GM23338 (cell line): ENCODE measurements at regions not wholly inside any gene's neighbourhood (a gene's known extent, or its start where the extent isn't known, plus 50 kb on each side); places are given as distances from the start of the nearest gene placed in this dataset.

Experiments
- ATAC-seq: fragments of 200-7000 bp; cut with Tn5 transposase; 3 replicates; pipeline ENCODE4 v1.9.1; 2020
- DNase-seq: peaks from one replicate; pipeline ENCODE4 v3.0.0-alpha.2; 2015; ENCODE audit warnings: low spot score
- H2AFZ ChIP-seq: fragments of 200-600 bp; sonication (generic); 2 replicates; pipeline ENCODE4 v1.8.0; 2016; ENCODE audit warnings: antibody characterized with exemption, mild to moderate bottlenecking, moderate library complexity
- H3F3A ChIP-seq: fragments of 200-600 bp; sonication (generic); replicated peaks from 2 replicates; pipeline ENCODE4 v1.8.0; 2017; ENCODE audit warnings: antibody characterized with exemption, mixed run types, low read depth
- H3K27ac ChIP-seq: fragments of 200-600 bp; sonication (generic); 2 replicates; pipeline ENCODE4 v1.6.1; 2016; ENCODE audit warnings: low read depth
- H3K27me3 ChIP-seq: fragments of 200-600 bp; sonication (generic); 2 replicates; pipeline ENCODE4 v1.8.0; 2016; ENCODE audit warnings: mild to moderate bottlenecking, mixed run types, moderate library complexity; ENCODE audit not compliant: insufficient read depth
- H3K36me3 ChIP-seq: fragments of 200-600 bp; sonication (generic); 2 replicates; pipeline ENCODE4 v1.8.0; 2016; ENCODE audit warnings: mild to moderate bottlenecking; ENCODE audit not compliant: insufficient read depth
- H3K4me1 ChIP-seq: fragments of 200-600 bp; sonication (generic); 2 replicates; pipeline ENCODE4 v1.8.0; 2016; ENCODE audit warnings: mild to moderate bottlenecking, moderate library complexity; ENCODE audit not compliant: insufficient read depth
- H3K4me2 ChIP-seq: fragments of 200-600 bp; sonication (generic); 2 replicates; pipeline ENCODE4 v1.7.1; 2017; ENCODE audit warnings: mixed run types
- H3K4me3 ChIP-seq: fragments of 200-600 bp; sonication (generic); 2 replicates; pipeline ENCODE4 v1.6.1; 2016; ENCODE audit warnings: mixed run types
- H3K79me2 ChIP-seq: fragments of 200-600 bp; sonication (generic); replicated peaks from 2 replicates; pipeline ENCODE4 v1.8.0; 2017; ENCODE audit warnings: mild to moderate bottlenecking; ENCODE audit not compliant: insufficient read depth
- H3K9me2 ChIP-seq: fragments of 200-600 bp; sonication (generic); 2 replicates; pipeline ENCODE4 v1.8.0; 2017; ENCODE audit not compliant: insufficient read depth
- H4K20me1 ChIP-seq: fragments of 200-600 bp; sonication (generic); replicated peaks from 2 replicates; pipeline ENCODE4 v1.8.0; 2017; ENCODE audit warnings: mild to moderate bottlenecking; ENCODE audit not compliant: insufficient read depth
- H3K27ac Mint-ChIP-seq: 2 replicates; pipeline ENCODE4 v1.8.0; 2020; ENCODE audit warnings: inconsistent platforms, mild to moderate bottlenecking, moderate library complexity, mixed read lengths
- H3K27me3 Mint-ChIP-seq: 3 replicates; pipeline ENCODE4 v1.8.0; 2022; ENCODE audit warnings: low read depth, mild to moderate bottlenecking, moderate library complexity, mixed read lengths, inconsistent platforms; ENCODE audit not compliant: insufficient read depth, poor library complexity
- H3K36me3 Mint-ChIP-seq: 3 replicates; pipeline ENCODE4 v1.8.0; 2021; ENCODE audit warnings: low read depth, mild to moderate bottlenecking, inconsistent platforms, moderate library complexity, mixed read lengths
- H3K4me1 Mint-ChIP-seq: 3 replicates; pipeline ENCODE4 v1.8.0; 2020; ENCODE audit warnings: mild to moderate bottlenecking, inconsistent platforms, mixed read lengths
- H3K4me3 Mint-ChIP-seq: 3 replicates; pipeline ENCODE4 v1.8.0; 2021; ENCODE audit warnings: moderate library complexity, mild to moderate bottlenecking, inconsistent platforms, mixed read lengths
- H3K9me3 Mint-ChIP-seq: 3 replicates; pipeline ENCODE4 v1.8.0; 2020; ENCODE audit warnings: moderate library complexity, mild to moderate bottlenecking, inconsistent platforms, mixed read lengths
- CTCF ChIP-seq, 2 experiments: fragments of 200-600 bp in 1 of 2; sonication (generic) in 1 of 2; conservative IDR thresholded peaks; 2 replicates each; pipeline versions ENCODE4 v1.5.1 to v1.6.1; 2016 to 2017; ENCODE audit warnings: antibody characterized with exemption in 2 of 2, low read depth in 2 of 2, mild to moderate bottlenecking in 2 of 2, moderate library complexity in 1 of 2
- EZH2 ChIP-seq: fragments of 200-600 bp; sonication (generic); IDR thresholded peaks from one replicate; pipeline ENCODE4 v1.8.0; 2017; ENCODE audit warnings: antibody characterized with exemption, mild to moderate bottlenecking, low read depth; ENCODE audit not compliant: unreplicated experiment
- EZH2phosphoT487 ChIP-seq: fragments of 200-600 bp; sonication (generic); IDR thresholded peaks from one replicate; pipeline ENCODE4 v1.8.1; 2018; ENCODE audit warnings: antibody characterized with exemption; ENCODE audit not compliant: unreplicated experiment
- JUNB ChIP-seq: IDR thresholded peaks from one replicate; pipeline ENCODE4 v1.6.1; 2016; ENCODE audit warnings: antibody characterized with exemption; ENCODE audit not compliant: unreplicated experiment
- POLR2AphosphoS5 ChIP-seq: IDR thresholded peaks from 2 replicates; pipeline ENCODE4 v1.6.1; 2016; ENCODE audit warnings: antibody characterized with exemption, low read depth
- REST ChIP-seq: IDR thresholded peaks from one replicate; pipeline ENCODE4 v1.6.1; 2018; ENCODE audit warnings: antibody characterized with exemption; ENCODE audit not compliant: unreplicated experiment
- ZNF114 ChIP-seq: fragments of 250-450 bp; sonication (Bioruptor Pico); IDR thresholded peaks from 2 replicates; pipeline ENCODE4 v1.5.0; 2020; ENCODE audit warnings: mild to moderate bottlenecking, moderate library complexity
- ZNF331 ChIP-seq: fragments of 250-450 bp; sonication (Bioruptor Pico); IDR thresholded peaks from 2 replicates; pipeline ENCODE4 v1.5.0; 2020; ENCODE audit warnings: low read depth, mild to moderate bottlenecking, moderate library complexity
- ZNF462 ChIP-seq: fragments of 250-450 bp; sonication (Bioruptor Pico); IDR thresholded peaks from 2 replicates; pipeline ENCODE4 v1.5.0; 2020; ENCODE audit warnings: mild to moderate bottlenecking, moderate library complexity

DNA sequence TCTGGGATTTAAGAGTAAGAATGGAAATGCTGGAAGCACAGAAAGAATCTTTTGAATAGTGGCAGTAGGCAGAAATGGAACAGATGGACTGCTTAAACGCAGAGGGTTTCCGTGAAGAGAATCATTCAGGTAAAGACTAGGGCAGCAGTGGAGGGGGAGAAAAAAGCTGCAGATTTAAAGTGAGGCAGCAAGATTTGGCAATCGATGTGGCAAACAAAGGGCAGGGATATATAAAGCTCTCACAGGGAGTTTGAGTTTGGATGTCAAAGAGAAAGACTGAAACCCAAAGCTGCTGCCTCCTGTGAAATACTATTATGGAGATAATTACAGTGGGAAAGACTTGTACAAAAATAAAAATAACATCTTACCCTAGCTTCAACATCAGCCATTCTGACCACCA, 384.0 kb downstream of the CENPC start (continued):
- no peak for TF ChIP-seq REST
- no peak for TF ChIP-seq ZNF114
- no peak for TF ChIP-seq CTCF (conservative IDR thresholded peaks at IDR 0.05; ENCODE audit: low read depth in 2 of 2)
- TF ChIP-seq POLR2AphosphoS5, result no peak

DNA sequence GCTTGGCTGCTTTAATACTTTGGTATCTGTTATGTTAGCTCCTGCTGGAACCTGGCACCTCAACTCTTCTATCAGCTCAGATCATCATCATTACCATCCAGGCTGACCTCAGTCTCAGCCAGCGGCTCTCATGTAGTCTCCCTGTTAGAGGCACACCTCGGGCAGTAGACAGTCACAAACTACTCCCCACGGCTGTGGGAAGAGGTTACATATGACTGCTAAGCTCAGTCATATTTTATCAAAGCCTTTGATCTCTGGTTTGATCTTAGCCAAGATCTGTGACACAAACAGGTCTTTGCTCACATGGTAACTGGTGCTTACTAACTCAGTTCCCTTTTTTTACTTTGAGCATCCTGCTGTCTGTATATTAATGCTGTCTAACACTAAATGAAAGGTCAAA, 384.9 kb downstream of the CENPC start:
- Mint-ChIP-seq H3K27me3 (no peaks in the 10 kb centered on the region), H3K4me3 (no peak overlapping the region), H3K9me3 (no peaks in the 10 kb centered on the region; the same call in 2 of the 3 replicates), H3K27ac (no peak overlapping the region; the same call in 1 of the 2 replicates), H3K36me3 (no peaks in the 10 kb centered on the region; the same call in 2 of the 3 replicates), H3K4me1 (peaks cover 21% of the 10 kb centered on the region)
- Histone ChIP-seq H3K79me2 (no peaks in the 10 kb centered on the region), H3K27ac (no peak overlapping the region), H3K36me3 (no peaks in the 10 kb centered on the region), H3K4me1 (peaks cover 18% of the 10 kb centered on the region), H3F3A (no peaks in the 10 kb centered on the region), H2AFZ (peak overlapping the region; percentile 89; the same call in 1 of the 2 replicates), H3K9me2 (no peaks in the 10 kb centered on the region), H4K20me1 (no peaks in the 10 kb centered on the region), H3K4me2 (no peak overlapping the region), H3K27me3 (no peaks in the 10 kb centered on the region), H3K4me3 (no peak overlapping the region)
- TF ChIP-seq JUNB, result no peak
- no peak for TF ChIP-seq EZH2phosphoT487
- no peak for TF ChIP-seq ZNF462 (CRISPR knock-in tag)
- no peak for TF ChIP-seq ZNF331 (CRISPR knock-in tag)
- TF ChIP-seq EZH2, result no peak
- peak; percentile 2 for DNase-seq
- ATAC-seq, result peak; percentile 43; the same call in 1 of the 3 replicates
